ENCODE measurements at regions not wholly inside any gene's neighbourhood (a gene's known extent, or its start where the extent isn't known, plus 50 kb on each side); places are given as distances from the start of the nearest gene placed in this dataset.

GRCh38 chr10:20688797-20689544, 208.1 kb downstream of the NEBL start (continued):
- TF ChIP-seq CHD7 (IDR thresholded peaks at IDR 0.05; ENCODE audit: insufficient replicate concordance, low read length) = no peak
- TF ChIP-seq CHD2 (IDR thresholded peaks at IDR 0.05; ENCODE audit: low read length) = no peak

All from H1 (cell line).